C4-2B (cell line): ENCODE measurements at regions not wholly inside any gene's neighbourhood (a gene's known extent, or its start where the extent isn't known, plus 50 kb on each side); places are given as distances from the start of the nearest gene placed in this dataset.

Experiments used
- CTCF ChIP-seq: fragments of 450-650 bp; conservative IDR thresholded peaks from 2 replicates; pipeline ENCODE4 v1.5.1; 2017; ENCODE audit warnings: mild to moderate bottlenecking
- ZFX ChIP-seq: fragments of 450-650 bp; IDR thresholded peaks from 2 replicates; pipeline ENCODE4 v1.6.1; 2017

- TF ChIP-seq CTCF (no peak), ZFX (no peak)
These were observed 356.9 kb upstream of the RUNX1 start for GRCh38 chr21:35405981-35406380.
